ENCODE measurements at regions not wholly inside any gene's neighbourhood (a gene's known extent, or its start where the extent isn't known, plus 50 kb on each side); places are given as distances from the start of the nearest gene placed in this dataset.

- no peak for TF ChIP-seq CTCF (IDR thresholded peaks at IDR 0.05; ENCODE audit: low read depth, low read length)
- TF ChIP-seq EZH2phosphoT487 (IDR thresholded peaks at IDR 0.05; ENCODE audit: low read depth): no peak
These were observed 82.8 kb upstream of the HAAO start for GRCh38 chr2:42874949-42875801.
